NCI-H1694 (cell line): ENCODE measurements at regions not wholly inside any gene's neighbourhood (a gene's known extent, or its start where the extent isn't known, plus 50 kb on each side); places are given as distances from the start of the nearest gene placed in this dataset.
"Not testable (repeated sequence)": the region's sequence is repeated elsewhere in the genome, so short reads cannot be mapped to it uniquely, and the experiment has no call there.

Experiments used
- DNase-seq: peaks from one replicate; lab custom pipeline; 2025; lab: John Stamatoyannopoulos, UW

GRCh38 chr1:14392859-14393365 is 205.6 kb upstream of the KAZN start:
- no peak for DNase-seq

- no peak for DNase-seq
Observed at GRCh38 chr1:14396100-14396499, 202.4 kb upstream of the KAZN start.

- no peak for DNase-seq
Observed at GRCh38 chr1:14403961-14404645, 194.4 kb upstream of the KAZN start.

- DNase-seq, result no peak
Observed at GRCh38 chr1:14404862-14405301, 193.6 kb upstream of the KAZN start.

GRCh38 chr1:14412235-14412634 is 186.2 kb upstream of the KAZN start:
- DNase-seq, result no peak

GRCh38 chr1:14413819-14414490 is 184.5 kb upstream of the KAZN start:
- DNase-seq, result no peak

GRCh38 chr1:14415396-14415795 is 183.1 kb upstream of the KAZN start:
- DNase-seq, result no peak

GRCh38 chr1:14419778-14420218 is 178.7 kb upstream of the KAZN start:
- not testable (repeated sequence) for DNase-seq

- DNase-seq, result no peak
Observed at GRCh38 chr1:14420686-14421085, 177.8 kb upstream of the KAZN start.

GRCh38 chr1:14421295-14421976 is 177.0 kb upstream of the KAZN start:
- DNase-seq, result no peak

GRCh38 chr1:14421977-14422609 is 176.4 kb upstream of the KAZN start:
- DNase-seq, result no peak

- no peak for DNase-seq
Observed at GRCh38 chr1:14424325-14425002, 174.0 kb upstream of the KAZN start.

GRCh38 chr1:14426854-14427253 is 171.6 kb upstream of the KAZN start:
- no peak for DNase-seq

GRCh38 chr1:14429577-14429976 is 168.9 kb upstream of the KAZN start:
- no peak for DNase-seq

- DNase-seq, result not testable (repeated sequence)
Observed at GRCh38 chr1:14432728-14433127, 165.8 kb upstream of the KAZN start.

GRCh38 chr1:14435368-14436023 is 163.0 kb upstream of the KAZN start:
- no peak for DNase-seq

GRCh38 chr1:14437417-14437918 is 161.0 kb upstream of the KAZN start:
- no peak for DNase-seq

- no peak for DNase-seq
Observed at GRCh38 chr1:14438127-14438769, 160.2 kb upstream of the KAZN start.

- no peak for DNase-seq
Observed at GRCh38 chr1:14439015-14439414, 159.5 kb upstream of the KAZN start.

- DNase-seq, result no peak
Observed at GRCh38 chr1:14440166-14440565, 158.3 kb upstream of the KAZN start.

GRCh38 chr1:14440731-14441130 is 157.8 kb upstream of the KAZN start:
- DNase-seq, result no peak
